H1 (cell line): ENCODE measurements at regions not wholly inside any gene's neighbourhood (a gene's known extent, or its start where the extent isn't known, plus 50 kb on each side); places are given as distances from the start of the nearest gene placed in this dataset.

Experiments
- CEBPB ChIP-seq: IDR thresholded peaks from 2 replicates; pipeline ENCODE4 v1.6.1; 2012; ENCODE audit warnings: low read depth, low read length
- CTCF ChIP-seq, 3 experiments: IDR thresholded peaks; 1 replicate in 2 of 3; 2 replicates in 1 of 3; pipeline versions ENCODE4 v1.5.1 to v1.6.1; 2011; ENCODE audit warnings: low read length in 3 of 3, mild to moderate bottlenecking in 3 of 3, inconsistent platforms in 2 of 3, low read depth in 1 of 3, moderate library complexity in 1 of 3; ENCODE audit not compliant: insufficient read depth in 1 of 3; ENCODE audit errors: control extremely low read depth in 1 of 3
- EZH2 ChIP-seq: fragments of 200-600 bp; sonication (generic); IDR thresholded peaks from 2 replicates; pipeline ENCODE4 v1.7.1; 2012; ENCODE audit warnings: low read depth, mild to moderate bottlenecking, moderate library complexity, low read length, inconsistent platforms; ENCODE audit not compliant: severe bottlenecking
- NRF1 ChIP-seq: IDR thresholded peaks from 2 replicates; pipeline ENCODE4 v1.6.1; 2011; ENCODE audit warnings: mild to moderate bottlenecking, low read depth, low read length, improper control_type of control experiment
- RAD21 ChIP-seq, 2 experiments: IDR thresholded peaks in 1 of 2; conservative IDR thresholded peaks in 1 of 2; 2 replicates each; pipeline ENCODE4 v1.6.1; 2011; ENCODE audit warnings: low read depth in 2 of 2, low read length in 2 of 2, improper control_type of control experiment in 1 of 2, inconsistent platforms in 1 of 2, mild to moderate bottlenecking in 1 of 2, moderate library complexity in 1 of 2
- TAF1 ChIP-seq: IDR thresholded peaks from 2 replicates; pipeline ENCODE4 v1.6.1; 2011; ENCODE audit warnings: mild to moderate bottlenecking, low read depth, low read length

GRCh38 chr4:112775801-112776200 lies 138.9 kb downstream of the LARP7 start:
- no peak for TF ChIP-seq CEBPB
- no peak for TF ChIP-seq CTCF (IDR thresholded peaks at IDR 0.05; ENCODE audit: control extremely low read depth in 1 of 3, insufficient read depth in 1 of 3, low read depth in 1 of 3, low read length in 3 of 3)
- TF ChIP-seq RAD21 (IDR thresholded peaks at IDR 0.05 in 1 of 2, conservative IDR thresholded peaks at IDR 0.05 in 1 of 2; ENCODE audit: low read depth in 2 of 2, low read length in 2 of 2): no peak
- TF ChIP-seq EZH2: no peak
- TF ChIP-seq TAF1: no peak
- TF ChIP-seq NRF1: no peak
